Liver (tissue), 3 donors: ENCODE measurements at regions not wholly inside any gene's neighbourhood (a gene's known extent, or its start where the extent isn't known, plus 50 kb on each side); places are given as distances from the start of the nearest gene placed in this dataset.

ENCODE experiments used
- EGR1 ChIP-seq, 2 donors: IDR thresholded peaks; 2 replicates each; pipeline ENCODE4 v1.6.1; 2016 to 2018; ENCODE audit warnings: antibody characterized with exemption in 2 of 2, low read depth in 2 of 2
- FOXA1 ChIP-seq: IDR thresholded peaks from 2 replicates; pipeline ENCODE4 v1.6.1; 2016; ENCODE audit warnings: antibody characterized with exemption
- JUND ChIP-seq, 2 donors: IDR thresholded peaks; 2 replicates each; pipeline ENCODE4 v1.6.1; 2016; ENCODE audit warnings: antibody characterized with exemption in 2 of 2
- RAD21 ChIP-seq, 2 donors: IDR thresholded peaks; 2 replicates each; pipeline ENCODE4 v1.6.1; 2016; ENCODE audit warnings: antibody characterized with exemption in 2 of 2, mild to moderate bottlenecking in 2 of 2
- RXRA ChIP-seq, 2 donors: IDR thresholded peaks; 2 replicates each; pipeline ENCODE4 v1.6.1; 2017 to 2018; ENCODE audit warnings: antibody characterized with exemption in 2 of 2, mild to moderate bottlenecking in 1 of 2
- TAF1 ChIP-seq: conservative IDR thresholded peaks from 2 replicates; pipeline ENCODE4 v1.6.1; 2016; ENCODE audit warnings: antibody characterized with exemption, mild to moderate bottlenecking
- YY1 ChIP-seq: IDR thresholded peaks from 2 replicates; pipeline ENCODE4 v1.6.1; 2016; ENCODE audit warnings: antibody characterized with exemption, mild to moderate bottlenecking
- TF ChIP-seq, protein P1 (sequence below): fragments of 150-350 bp; IDR thresholded peaks from 2 replicates; pipeline ENCODE4 v1.5.1; 2017; ENCODE audit warnings: improper control_type of control experiment, low read depth, low read length; ENCODE audit not compliant: missing input control
- TF ChIP-seq, protein P2 (sequence below): IDR thresholded peaks from 2 replicates; pipeline ENCODE4 v1.6.1; 2016; ENCODE audit warnings: antibody characterized with exemption
- TF ChIP-seq, protein P3 (sequence below): IDR thresholded peaks from 2 replicates; pipeline ENCODE4 v1.6.1; 2016; ENCODE audit warnings: antibody characterized with exemption
- TF ChIP-seq, protein P4 (sequence below): IDR thresholded peaks from 2 replicates; pipeline ENCODE4 v1.6.1; 2016; ENCODE audit warnings: antibody characterized with exemption, mild to moderate bottlenecking
- TF ChIP-seq, protein P5 (sequence below): IDR thresholded peaks from 2 replicates; pipeline ENCODE4 v1.6.1; 2016; ENCODE audit warnings: antibody characterized with exemption
- donor health status: healthy.
- donor health status: healthy.

DNA sequence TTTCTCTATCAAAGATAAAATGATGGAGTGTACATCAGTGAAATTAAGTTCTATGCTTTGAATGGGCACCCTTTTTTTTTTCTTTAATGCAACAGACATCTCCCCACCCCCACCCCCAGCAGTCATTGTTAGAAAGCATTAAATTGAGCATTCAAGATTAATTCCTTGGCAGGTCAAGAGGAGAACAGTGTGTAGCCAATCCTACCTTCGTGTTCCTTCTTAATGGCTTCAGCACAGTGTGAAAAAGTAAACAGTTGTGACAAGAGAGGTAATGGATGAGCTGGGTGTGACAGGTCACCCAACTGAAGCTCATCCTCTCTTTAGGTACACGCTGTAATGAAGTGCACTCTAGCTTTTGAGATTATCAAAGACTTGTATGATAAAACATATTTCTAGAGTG is 198.5 kb upstream of the RARB start:
- TF ChIP-seq, protein P1, sequence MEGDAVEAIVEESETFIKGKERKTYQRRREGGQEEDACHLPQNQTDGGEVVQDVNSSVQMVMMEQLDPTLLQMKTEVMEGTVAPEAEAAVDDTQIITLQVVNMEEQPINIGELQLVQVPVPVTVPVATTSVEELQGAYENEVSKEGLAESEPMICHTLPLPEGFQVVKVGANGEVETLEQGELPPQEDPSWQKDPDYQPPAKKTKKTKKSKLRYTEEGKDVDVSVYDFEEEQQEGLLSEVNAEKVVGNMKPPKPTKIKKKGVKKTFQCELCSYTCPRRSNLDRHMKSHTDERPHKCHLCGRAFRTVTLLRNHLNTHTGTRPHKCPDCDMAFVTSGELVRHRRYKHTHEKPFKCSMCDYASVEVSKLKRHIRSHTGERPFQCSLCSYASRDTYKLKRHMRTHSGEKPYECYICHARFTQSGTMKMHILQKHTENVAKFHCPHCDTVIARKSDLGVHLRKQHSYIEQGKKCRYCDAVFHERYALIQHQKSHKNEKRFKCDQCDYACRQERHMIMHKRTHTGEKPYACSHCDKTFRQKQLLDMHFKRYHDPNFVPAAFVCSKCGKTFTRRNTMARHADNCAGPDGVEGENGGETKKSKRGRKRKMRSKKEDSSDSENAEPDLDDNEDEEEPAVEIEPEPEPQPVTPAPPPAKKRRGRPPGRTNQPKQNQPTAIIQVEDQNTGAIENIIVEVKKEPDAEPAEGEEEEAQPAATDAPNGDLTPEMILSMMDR = no peak
- TF ChIP-seq RAD21 (IDR thresholded peaks at IDR 0.05) = no peak
- TF ChIP-seq TAF1 = no peak
- TF ChIP-seq JUND (IDR thresholded peaks at IDR 0.05) = no peak
- no peak for TF ChIP-seq FOXA1
- TF ChIP-seq, protein P2, sequence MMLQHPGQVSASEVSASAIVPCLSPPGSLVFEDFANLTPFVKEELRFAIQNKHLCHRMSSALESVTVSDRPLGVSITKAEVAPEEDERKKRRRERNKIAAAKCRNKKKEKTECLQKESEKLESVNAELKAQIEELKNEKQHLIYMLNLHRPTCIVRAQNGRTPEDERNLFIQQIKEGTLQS = no peak
- TF ChIP-seq, protein P3, sequence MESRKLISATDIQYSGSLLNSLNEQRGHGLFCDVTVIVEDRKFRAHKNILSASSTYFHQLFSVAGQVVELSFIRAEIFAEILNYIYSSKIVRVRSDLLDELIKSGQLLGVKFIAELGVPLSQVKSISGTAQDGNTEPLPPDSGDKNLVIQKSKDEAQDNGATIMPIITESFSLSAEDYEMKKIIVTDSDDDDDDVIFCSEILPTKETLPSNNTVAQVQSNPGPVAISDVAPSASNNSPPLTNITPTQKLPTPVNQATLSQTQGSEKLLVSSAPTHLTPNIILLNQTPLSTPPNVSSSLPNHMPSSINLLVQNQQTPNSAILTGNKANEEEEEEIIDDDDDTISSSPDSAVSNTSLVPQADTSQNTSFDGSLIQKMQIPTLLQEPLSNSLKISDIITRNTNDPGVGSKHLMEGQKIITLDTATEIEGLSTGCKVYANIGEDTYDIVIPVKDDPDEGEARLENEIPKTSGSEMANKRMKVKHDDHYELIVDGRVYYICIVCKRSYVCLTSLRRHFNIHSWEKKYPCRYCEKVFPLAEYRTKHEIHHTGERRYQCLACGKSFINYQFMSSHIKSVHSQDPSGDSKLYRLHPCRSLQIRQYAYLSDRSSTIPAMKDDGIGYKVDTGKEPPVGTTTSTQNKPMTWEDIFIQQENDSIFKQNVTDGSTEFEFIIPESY = no peak
- no peak for TF ChIP-seq EGR1 (IDR thresholded peaks at IDR 0.05; ENCODE audit: low read depth in 2 of 2)
- no peak for TF ChIP-seq YY1
- TF ChIP-seq, protein P4, sequence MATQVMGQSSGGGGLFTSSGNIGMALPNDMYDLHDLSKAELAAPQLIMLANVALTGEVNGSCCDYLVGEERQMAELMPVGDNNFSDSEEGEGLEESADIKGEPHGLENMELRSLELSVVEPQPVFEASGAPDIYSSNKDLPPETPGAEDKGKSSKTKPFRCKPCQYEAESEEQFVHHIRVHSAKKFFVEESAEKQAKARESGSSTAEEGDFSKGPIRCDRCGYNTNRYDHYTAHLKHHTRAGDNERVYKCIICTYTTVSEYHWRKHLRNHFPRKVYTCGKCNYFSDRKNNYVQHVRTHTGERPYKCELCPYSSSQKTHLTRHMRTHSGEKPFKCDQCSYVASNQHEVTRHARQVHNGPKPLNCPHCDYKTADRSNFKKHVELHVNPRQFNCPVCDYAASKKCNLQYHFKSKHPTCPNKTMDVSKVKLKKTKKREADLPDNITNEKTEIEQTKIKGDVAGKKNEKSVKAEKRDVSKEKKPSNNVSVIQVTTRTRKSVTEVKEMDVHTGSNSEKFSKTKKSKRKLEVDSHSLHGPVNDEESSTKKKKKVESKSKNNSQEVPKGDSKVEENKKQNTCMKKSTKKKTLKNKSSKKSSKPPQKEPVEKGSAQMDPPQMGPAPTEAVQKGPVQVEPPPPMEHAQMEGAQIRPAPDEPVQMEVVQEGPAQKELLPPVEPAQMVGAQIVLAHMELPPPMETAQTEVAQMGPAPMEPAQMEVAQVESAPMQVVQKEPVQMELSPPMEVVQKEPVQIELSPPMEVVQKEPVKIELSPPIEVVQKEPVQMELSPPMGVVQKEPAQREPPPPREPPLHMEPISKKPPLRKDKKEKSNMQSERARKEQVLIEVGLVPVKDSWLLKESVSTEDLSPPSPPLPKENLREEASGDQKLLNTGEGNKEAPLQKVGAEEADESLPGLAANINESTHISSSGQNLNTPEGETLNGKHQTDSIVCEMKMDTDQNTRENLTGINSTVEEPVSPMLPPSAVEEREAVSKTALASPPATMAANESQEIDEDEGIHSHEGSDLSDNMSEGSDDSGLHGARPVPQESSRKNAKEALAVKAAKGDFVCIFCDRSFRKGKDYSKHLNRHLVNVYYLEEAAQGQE = no peak
- TF ChIP-seq, protein P5, sequence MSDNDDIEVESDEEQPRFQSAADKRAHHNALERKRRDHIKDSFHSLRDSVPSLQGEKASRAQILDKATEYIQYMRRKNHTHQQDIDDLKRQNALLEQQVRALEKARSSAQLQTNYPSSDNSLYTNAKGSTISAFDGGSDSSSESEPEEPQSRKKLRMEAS = no peak
- TF ChIP-seq RXRA (IDR thresholded peaks at IDR 0.05) = no peak
